Fibroblast of the aortic adventitia (primary cell): ENCODE measurements at regions not wholly inside any gene's neighbourhood (a gene's known extent, or its start where the extent isn't known, plus 50 kb on each side); places are given as distances from the start of the nearest gene placed in this dataset.

ENCODE experiments used
- DNase-seq: peaks from one replicate; pipeline ENCODE4 v3.0.0-alpha.2; 2010; ENCODE audit warnings: low read depth
- H3K4me3 ChIP-seq: 2 replicates; pipeline ENCODE4 v1.5.1; 2011; ENCODE audit warnings: low read depth, mild to moderate bottlenecking, control low read depth, low read length, moderate library complexity
- CTCF ChIP-seq: IDR thresholded peaks from 2 replicates; pipeline ENCODE4 v1.5.1; 2011; ENCODE audit warnings: mild to moderate bottlenecking, low read length, control low read depth, inconsistent platforms; ENCODE audit not compliant: insufficient read depth

- no peak overlapping the region for H3K4me3 ChIP-seq
- no peak for DNase-seq
- TF ChIP-seq CTCF: no peak
Observed at GRCh38 chr4:29571322-29571721, 1148.8 kb upstream of the PCDH7 start.

GRCh38 chr4:29578329-29578728, 1141.8 kb upstream of the PCDH7 start:
- no peak for DNase-seq
- TF ChIP-seq CTCF: no peak
- H3K4me3 ChIP-seq: no peak overlapping the region

GRCh38 chr4:29581457-29581856, 1138.7 kb upstream of the PCDH7 start:
- H3K4me3 ChIP-seq: no peak overlapping the region
- peak; percentile 3 for DNase-seq
- TF ChIP-seq CTCF: no peak

- no peak for TF ChIP-seq CTCF
- no peak overlapping the region for H3K4me3 ChIP-seq
- no peak for DNase-seq
Observed at GRCh38 chr4:29588617-29589016, 1131.6 kb upstream of the PCDH7 start.

- no peak for DNase-seq
- H3K4me3 ChIP-seq: no peak overlapping the region
- no peak for TF ChIP-seq CTCF
Observed at GRCh38 chr4:29596228-29596627, 1123.9 kb upstream of the PCDH7 start.

GRCh38 chr4:29619168-29619567, 1101.0 kb upstream of the PCDH7 start:
- TF ChIP-seq CTCF: no peak
- H3K4me3 ChIP-seq: no peak overlapping the region
- no peak for DNase-seq

- no peak overlapping the region for H3K4me3 ChIP-seq
- DNase-seq: no peak
- TF ChIP-seq CTCF: no peak
Observed at GRCh38 chr4:29632199-29632598, 1088.0 kb upstream of the PCDH7 start.
